ENCODE measurements at regions not wholly inside any gene's neighbourhood (a gene's known extent, or its start where the extent isn't known, plus 50 kb on each side); places are given as distances from the start of the nearest gene placed in this dataset.

- TF ChIP-seq NKRF (conservative IDR thresholded peaks at IDR 0.05) (no peak), RELA (IDR thresholded peaks at IDR 0.05; ENCODE audit: borderline replicate concordance, partially characterized antibody) (no peak), HDGF (IDR thresholded peaks at IDR 0.05) (no peak), FOXM1 (IDR thresholded peaks at IDR 0.05; ENCODE audit: low read depth, low read length) (no peak)
Observed at GRCh38 chr12:127178052-127178451, 1088.9 kb upstream of the TMEM132C start (continued).

- DNase-seq (ENCODE audit: low read depth, low spot score): no peak
- intact Hi-C loops (cut with micrococcal nuclease; ENCODE audit: unreplicated experiment) (no loop called here), in situ Hi-C loops (cut with MboI) (no loop called here)
- ChIA-PET SMC1A (ENCODE audit: uncharacterized antibody, unreplicated experiment) (no interaction called here), RAD21 (ENCODE audit: unreplicated experiment) (no interaction called here), POLR2A (no interaction called here), CTCF (no interaction called here)
- H4K20me1 ChIP-seq (ENCODE audit: control insufficient read depth, insufficient read depth): no peaks in the 10 kb centered on the region
- H3K4me1 ChIP-seq (ENCODE audit: control insufficient read depth, insufficient read depth, low read length): no peaks in the 10 kb centered on the region
- no peak for FAIRE-seq
- no peaks in the 10 kb centered on the region for H3K27me3 ChIP-seq (replicated peaks in 1 of 2; ENCODE audit: control insufficient read depth in 2 of 2, insufficient read depth in 2 of 2, low read length in 1 of 2)
- 100% methylated on average over 1 of the region's 1 CpG for WGBS (ENCODE audit: insufficient coverage, insufficient replicate concordance, low lambda C conversion rate, missing lambda C conversion rate)
- no peaks in the 10 kb centered on the region for H3K36me3 ChIP-seq (ENCODE audit: control insufficient read depth in 2 of 2, insufficient read depth in 2 of 2, low read length in 1 of 2)
- H3K4me2 ChIP-seq (ENCODE audit: control insufficient read depth, insufficient read depth): no peak overlapping the region
- no peaks in the 10 kb centered on the region; the same call in 1 of the 3 replicates for H3K9me3 ChIP-seq (replicated peaks; ENCODE audit: control insufficient read depth, insufficient read depth, low read length)
- no peak overlapping the region for H3K9ac ChIP-seq (ENCODE audit: control insufficient read depth, insufficient read depth, low read length)
- H2AFZ ChIP-seq (ENCODE audit: control insufficient read depth, low read depth, low read length): no peak overlapping the region
- no TSS peak for BruUV-seq (replicated peaks)
- no peak for ATAC-seq
- no peak overlapping the region for H3K4me3 ChIP-seq
- no peaks in the 10 kb centered on the region for H3K79me2 ChIP-seq (ENCODE audit: control insufficient read depth, insufficient read depth, low read length)
- no peak overlapping the region for H3K27ac ChIP-seq (ENCODE audit: control insufficient read depth, insufficient read depth)
- no peak for TF ChIP-seq STAT1 (conservative IDR thresholded peaks at IDR 0.05)
- no peak for TF ChIP-seq REST (IDR thresholded peaks at IDR 0.05; ENCODE audit: low read depth, low read length)
- no peak for TF ChIP-seq ZSCAN29 (IDR thresholded peaks at IDR 0.05)
- no peak for TF ChIP-seq CHD2 (IDR thresholded peaks at IDR 0.05; ENCODE audit: borderline replicate concordance, low read depth, low read length)
- TF ChIP-seq ELK1 (IDR thresholded peaks at IDR 0.05; ENCODE audit: low read depth, low read length): no peak
- TF ChIP-seq NFYA (IDR thresholded peaks at IDR 0.05; ENCODE audit: borderline replicate concordance, low read depth, low read length): no peak
- TF ChIP-seq ASH2L (IDR thresholded peaks at IDR 0.05; ENCODE audit: borderline replicate concordance, low read depth): no peak
- TF ChIP-seq HDAC6 (IDR thresholded peaks at IDR 0.05; ENCODE audit: unreplicated experiment): no peak
- no peak for TF ChIP-seq ZNF274 (IDR thresholded peaks at IDR 0.05; ENCODE audit: insufficient read depth, insufficient read length)
- TF ChIP-seq CBFB (IDR thresholded peaks at IDR 0.05; ENCODE audit: low read depth): no peak
- TF ChIP-seq ZBTB11 (CRISPR knock-in tag; IDR thresholded peaks at IDR 0.05): no peak
Observed at GRCh38 chr12:127178463-127178862, 1088.5 kb upstream of the TMEM132C start.
